ENCODE measurements at regions not wholly inside any gene's neighbourhood (a gene's known extent, or its start where the extent isn't known, plus 50 kb on each side); places are given as distances from the start of the nearest gene placed in this dataset.
A peak's percentile ranks its signal among the peaks of the same experiment; 100 is the strongest.
"Not testable (repeated sequence)": the region's sequence is repeated elsewhere in the genome, so short reads cannot be mapped to it uniquely, and the experiment has no call there.

- DNase-seq, result peak in 1 of 2 experiments; percentile 4
Observed at GRCh38 chr9:75197561-75197960, 109.2 kb downstream of the OSTF1 start.

GRCh38 chr9:75198436-75198835 lies 110.1 kb downstream of the OSTF1 start:
- no peak for DNase-seq

GRCh38 chr9:75200892-75201470 lies 112.7 kb downstream of the OSTF1 start:
- peak in 1 of 2 experiments; percentile 22 for DNase-seq

GRCh38 chr9:75201480-75202209 lies 113.3 kb downstream of the OSTF1 start:
- DNase-seq, result no peak

GRCh38 chr9:75207997-75208396 lies 119.7 kb downstream of the OSTF1 start:
- DNase-seq, result not testable (repeated sequence)

- DNase-seq, result no peak
Observed at GRCh38 chr9:75210215-75210614, 121.9 kb downstream of the OSTF1 start.

- no peak for DNase-seq
Observed at GRCh38 chr9:75213765-75214164, 125.5 kb downstream of the OSTF1 start.

GRCh38 chr9:75226403-75227139 lies 138.3 kb downstream of the OSTF1 start:
- no peak for DNase-seq

GRCh38 chr9:75228893-75229292 lies 140.6 kb downstream of the OSTF1 start:
- DNase-seq, result no peak

GRCh38 chr9:75229605-75230332 lies 141.5 kb downstream of the OSTF1 start:
- no peak for DNase-seq

GRCh38 chr9:75230469-75230868 lies 142.2 kb downstream of the OSTF1 start:
- no peak for DNase-seq

GRCh38 chr9:75231167-75231566 lies 142.9 kb downstream of the OSTF1 start:
- DNase-seq, result no peak

GRCh38 chr9:75233011-75233410 lies 144.7 kb downstream of the OSTF1 start:
- DNase-seq, result no peak

GRCh38 chr9:75235632-75236031 lies 147.3 kb downstream of the OSTF1 start:
- DNase-seq, result no peak

- peak; percentile 14 to 58 for DNase-seq
Observed at GRCh38 chr9:75238311-75238976, 150.1 kb downstream of the OSTF1 start.

- no peak for DNase-seq
Observed at GRCh38 chr9:75239176-75239575, 150.9 kb downstream of the OSTF1 start.

- DNase-seq, result no peak
Observed at GRCh38 chr9:75242426-75242825, 154.1 kb downstream of the OSTF1 start.

GRCh38 chr9:75246949-75247348 lies 158.6 kb downstream of the OSTF1 start:
- no peak for DNase-seq

GRCh38 chr9:75265525-75265972 lies 177.2 kb downstream of the OSTF1 start:
- DNase-seq, result peak; percentile 5 to 34

- no peak for DNase-seq
Observed at GRCh38 chr9:75269197-75269596, 180.9 kb downstream of the OSTF1 start.

GRCh38 chr9:75273055-75273454 lies 184.7 kb downstream of the OSTF1 start:
- not testable (repeated sequence) for DNase-seq

GRCh38 chr9:75274781-75275180 lies 186.5 kb downstream of the OSTF1 start:
- no peak for DNase-seq

- no peak for DNase-seq
Observed at GRCh38 chr9:75282047-75282446, 193.7 kb downstream of the OSTF1 start.
